ENCODE measurements at regions not wholly inside any gene's neighbourhood (a gene's known extent, or its start where the extent isn't known, plus 50 kb on each side); places are given as distances from the start of the nearest gene placed in this dataset.

DNA sequence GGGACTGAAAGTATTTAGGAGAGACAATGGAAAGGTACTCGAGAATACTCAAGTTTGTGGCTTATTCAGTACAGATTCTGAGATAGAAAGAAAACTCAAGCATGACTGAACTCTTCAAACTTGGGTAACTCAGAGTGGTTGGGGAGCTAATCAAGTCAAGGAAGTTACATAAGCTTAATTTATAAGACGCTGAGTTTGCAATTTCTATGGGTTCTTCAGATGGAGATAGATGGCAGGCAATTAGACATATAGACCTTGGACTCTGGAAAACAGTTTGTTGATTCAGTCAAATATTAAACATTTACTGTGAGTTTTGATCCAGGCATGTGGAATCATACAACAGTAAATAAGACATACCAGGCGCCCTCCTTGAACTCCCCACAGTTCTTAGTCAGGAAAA lies 1749.9 kb upstream of the TENM3 start:
- CTCF ChIA-PET, result interaction anchor here (0.6 kb wide), 1 partner anchor 626 kb away, joined by 5 read pairs; no protein-coding TSS in a partner anchor
- no TSS peak for BruUV-seq (replicated peaks)
- POLR2A ChIA-PET, result interaction anchor here (0.7 kb wide), 1 partner anchor 46 kb away, joined by 5 read pairs; no protein-coding TSS in a partner anchor

DNA sequence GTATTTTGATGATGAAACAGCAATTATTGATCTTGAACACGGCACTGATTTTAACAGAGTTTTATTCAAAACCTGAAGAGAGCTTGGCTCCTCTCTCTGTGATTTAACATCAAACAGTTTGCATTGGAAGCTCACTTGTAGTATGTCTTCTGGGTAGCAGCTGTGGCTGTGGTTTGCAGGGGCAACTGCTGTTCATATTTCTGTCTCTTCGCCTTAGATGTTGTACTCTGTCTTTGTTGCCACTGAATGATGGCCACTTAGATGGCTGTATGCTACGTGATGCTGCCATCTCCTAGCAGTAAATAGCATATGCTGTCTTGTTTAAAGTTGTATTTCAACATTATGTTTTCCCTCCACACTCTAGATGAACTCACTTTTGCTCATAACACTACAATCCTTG lies 1743.0 kb upstream of the TENM3 start:
- no TSS peak for BruUV-seq (replicated peaks)
- Mint-ChIP-seq H3K9me3 (ENCODE audit: unreplicated experiment) (no peaks in the 10 kb centered on the region), H3K4me3 (ENCODE audit: unreplicated experiment) (no peak overlapping the region), H3K27ac (ENCODE audit: low read depth, unreplicated experiment) (no peak overlapping the region), H3K36me3 (ENCODE audit: insufficient read depth, unreplicated experiment) (no peaks in the 10 kb centered on the region), H3K4me1 (ENCODE audit: insufficient read depth, unreplicated experiment) (no peaks in the 10 kb centered on the region), H3K27me3 (ENCODE audit: insufficient read depth, unreplicated experiment) (no peaks in the 10 kb centered on the region)
- no peak for DNase-seq (ENCODE audit: unreplicated experiment)
- TF ChIP-seq, protein P1, sequence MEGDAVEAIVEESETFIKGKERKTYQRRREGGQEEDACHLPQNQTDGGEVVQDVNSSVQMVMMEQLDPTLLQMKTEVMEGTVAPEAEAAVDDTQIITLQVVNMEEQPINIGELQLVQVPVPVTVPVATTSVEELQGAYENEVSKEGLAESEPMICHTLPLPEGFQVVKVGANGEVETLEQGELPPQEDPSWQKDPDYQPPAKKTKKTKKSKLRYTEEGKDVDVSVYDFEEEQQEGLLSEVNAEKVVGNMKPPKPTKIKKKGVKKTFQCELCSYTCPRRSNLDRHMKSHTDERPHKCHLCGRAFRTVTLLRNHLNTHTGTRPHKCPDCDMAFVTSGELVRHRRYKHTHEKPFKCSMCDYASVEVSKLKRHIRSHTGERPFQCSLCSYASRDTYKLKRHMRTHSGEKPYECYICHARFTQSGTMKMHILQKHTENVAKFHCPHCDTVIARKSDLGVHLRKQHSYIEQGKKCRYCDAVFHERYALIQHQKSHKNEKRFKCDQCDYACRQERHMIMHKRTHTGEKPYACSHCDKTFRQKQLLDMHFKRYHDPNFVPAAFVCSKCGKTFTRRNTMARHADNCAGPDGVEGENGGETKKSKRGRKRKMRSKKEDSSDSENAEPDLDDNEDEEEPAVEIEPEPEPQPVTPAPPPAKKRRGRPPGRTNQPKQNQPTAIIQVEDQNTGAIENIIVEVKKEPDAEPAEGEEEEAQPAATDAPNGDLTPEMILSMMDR (IDR thresholded peaks at IDR 0.05; ENCODE audit: unreplicated experiment), result no peak
- POLR2A ChIA-PET, result no interaction called here
- CTCF ChIA-PET, result no interaction called here
- intact Hi-C loops (cut with micrococcal nuclease), result no loop called here

More for the DNA sequence above, 1749.9 kb upstream of the TENM3 start:
- TF ChIP-seq, protein P1 (IDR thresholded peaks at IDR 0.05; ENCODE audit: unreplicated experiment), result no peak
- Mint-ChIP-seq H3K4me3 (ENCODE audit: unreplicated experiment) (no peak overlapping the region), H3K27ac (ENCODE audit: low read depth, unreplicated experiment) (no peak overlapping the region), H3K4me1 (ENCODE audit: insufficient read depth, unreplicated experiment) (no peaks in the 10 kb centered on the region), H3K36me3 (ENCODE audit: insufficient read depth, unreplicated experiment) (no peaks in the 10 kb centered on the region), H3K27me3 (ENCODE audit: insufficient read depth, unreplicated experiment) (no peaks in the 10 kb centered on the region), H3K9me3 (ENCODE audit: unreplicated experiment) (no peaks in the 10 kb centered on the region)
- DNase-seq (ENCODE audit: unreplicated experiment), result no peak
- intact Hi-C loops (cut with micrococcal nuclease), result no loop called here

GRCh38 chr4:180512801-180513475 lies 1730.3 kb upstream of the TENM3 start:
- no peaks in the 10 kb centered on the region for H3K27me3 Mint-ChIP-seq (ENCODE audit: insufficient read depth, unreplicated experiment)
- no TSS peak for BruUV-seq (replicated peaks)
- H3K9me3 Mint-ChIP-seq (ENCODE audit: unreplicated experiment), result no peaks in the 10 kb centered on the region
- no peaks in the 10 kb centered on the region for H3K4me1 Mint-ChIP-seq (ENCODE audit: insufficient read depth, unreplicated experiment)
- no peak overlapping the region for H3K4me3 Mint-ChIP-seq (ENCODE audit: unreplicated experiment)
- POLR2A ChIA-PET, result interaction anchor here (0.7 kb wide), 1 partner anchor 14 kb away, joined by 3 read pairs; no protein-coding TSS in a partner anchor
- H3K36me3 Mint-ChIP-seq (ENCODE audit: insufficient read depth, unreplicated experiment), result no peaks in the 10 kb centered on the region
- H3K27ac Mint-ChIP-seq (ENCODE audit: low read depth, unreplicated experiment), result no peak overlapping the region
- CTCF ChIA-PET, result interaction anchor here (0.6 to 1.2 kb wide), 3 partner anchors 9 to 1191 kb away, joined by 3 to 5 read pairs (median 3); no protein-coding TSS in a partner anchor
- TF ChIP-seq, protein P1 (IDR thresholded peaks at IDR 0.05; ENCODE audit: unreplicated experiment), result no peak
- intact Hi-C loops (cut with micrococcal nuclease), result no loop called here
- no peak for DNase-seq (ENCODE audit: unreplicated experiment)

DNA sequence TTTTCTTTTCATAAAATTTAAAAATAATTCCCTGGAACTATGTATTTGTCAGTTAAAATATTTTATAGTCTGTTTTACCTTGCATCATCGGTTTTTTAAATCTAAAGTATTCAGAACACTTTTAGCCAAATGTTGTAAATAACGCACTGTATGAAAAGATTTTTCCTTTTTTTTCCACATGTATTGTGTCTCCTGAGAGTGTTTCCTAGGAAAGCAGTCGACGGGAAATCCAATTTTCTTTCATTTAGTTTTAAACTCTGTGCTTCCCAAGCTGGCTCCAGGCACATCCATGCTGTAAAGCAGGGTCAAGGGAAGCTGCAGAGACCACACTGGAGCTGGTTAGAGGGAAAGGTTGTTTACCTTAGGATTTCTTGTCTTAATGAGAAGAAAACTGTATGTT lies 1724.3 kb upstream of the TENM3 start:
- BruUV-seq (replicated peaks), result no TSS peak
- Mint-ChIP-seq H3K27me3 (ENCODE audit: insufficient read depth, unreplicated experiment) (no peaks in the 10 kb centered on the region), H3K4me3 (ENCODE audit: unreplicated experiment) (no peak overlapping the region), H3K4me1 (ENCODE audit: insufficient read depth, unreplicated experiment) (no peaks in the 10 kb centered on the region), H3K36me3 (ENCODE audit: insufficient read depth, unreplicated experiment) (no peaks in the 10 kb centered on the region), H3K27ac (ENCODE audit: low read depth, unreplicated experiment) (no peak overlapping the region), H3K9me3 (ENCODE audit: unreplicated experiment) (no peaks in the 10 kb centered on the region)
- intact Hi-C loops (cut with micrococcal nuclease), result no loop called here
- ChIA-PET POLR2A (no interaction called here), CTCF (interaction anchor here (0.6 to 1.1 kb wide), 2 partner anchors 18 to 69 kb away, joined by 3 to 6 read pairs; no protein-coding TSS in a partner anchor)
- no peak for DNase-seq (ENCODE audit: unreplicated experiment)
- TF ChIP-seq, protein P1 (IDR thresholded peaks at IDR 0.05; ENCODE audit: unreplicated experiment), result no peak
